Hematopoietic multipotent progenitor cell (in vitro differentiated cells): ENCODE measurements at regions not wholly inside any gene's neighbourhood (a gene's known extent, or its start where the extent isn't known, plus 50 kb on each side); places are given as distances from the start of the nearest gene placed in this dataset.
"Not testable (repeated sequence)": the region's sequence is repeated elsewhere in the genome, so short reads cannot be mapped to it uniquely, and the experiment has no call there.

Experiments
- DNase-seq, 3 donors: peaks; one replicate each; pipeline ENCODE4 v3.0.0-alpha.2; 2011 to 2015; ENCODE audit warnings: low read depth in 2 of 3, low spot score in 2 of 3

GRCh38 chr3:157859541-157859940 is 246.7 kb downstream of the SHOX2 start:
- no peak for DNase-seq

- no peak for DNase-seq
Measured at GRCh38 chr3:157858821-157859220, 247.4 kb downstream of the SHOX2 start.

GRCh38 chr3:157857440-157857839 is 248.8 kb downstream of the SHOX2 start:
- no peak for DNase-seq

- no peak for DNase-seq
Measured at GRCh38 chr3:157856078-157856939, 249.9 kb downstream of the SHOX2 start.

- DNase-seq = not testable (repeated sequence)
Measured at GRCh38 chr3:157845839-157846238, 260.4 kb downstream of the SHOX2 start.

- no peak for DNase-seq
Measured at GRCh38 chr3:157844800-157845565, 261.2 kb downstream of the SHOX2 start.

- no peak for DNase-seq
Measured at GRCh38 chr3:157844216-157844615, 262.0 kb downstream of the SHOX2 start.

GRCh38 chr3:157841029-157841428 is 265.2 kb downstream of the SHOX2 start:
- no peak for DNase-seq

GRCh38 chr3:157840564-157840963 is 265.7 kb downstream of the SHOX2 start:
- no peak for DNase-seq

- no peak for DNase-seq
Measured at GRCh38 chr3:157838457-157838856, 267.8 kb downstream of the SHOX2 start.

- DNase-seq = no peak
Measured at GRCh38 chr3:157837336-157837735, 268.9 kb downstream of the SHOX2 start.

- DNase-seq = no peak
Measured at GRCh38 chr3:157836022-157836421, 270.2 kb downstream of the SHOX2 start.

GRCh38 chr3:157832588-157832987 is 273.6 kb downstream of the SHOX2 start:
- no peak for DNase-seq

GRCh38 chr3:157830556-157831236 is 275.5 kb downstream of the SHOX2 start:
- no peak for DNase-seq

GRCh38 chr3:157829786-157830185 is 276.4 kb downstream of the SHOX2 start:
- DNase-seq = no peak

GRCh38 chr3:157824281-157824680 is 281.9 kb downstream of the SHOX2 start:
- no peak for DNase-seq

GRCh38 chr3:157823050-157823449 is 283.2 kb downstream of the SHOX2 start:
- no peak for DNase-seq

- no peak for DNase-seq
Measured at GRCh38 chr3:157820157-157820517, 286.1 kb downstream of the SHOX2 start.

- DNase-seq = no peak
Measured at GRCh38 chr3:157819270-157820156, 286.7 kb downstream of the SHOX2 start.

- no peak for DNase-seq
Measured at GRCh38 chr3:157816896-157817295, 289.3 kb downstream of the SHOX2 start.
